A549 (cell line): ENCODE measurements at regions not wholly inside any gene's neighbourhood (a gene's known extent, or its start where the extent isn't known, plus 50 kb on each side); places are given as distances from the start of the nearest gene placed in this dataset.

Experiments used
- BHLHE40 ChIP-seq: IDR thresholded peaks from 2 replicates; pipeline ENCODE4 v1.6.1; 2012; ENCODE audit warnings: low read depth, low read length, inconsistent platforms
- CEBPB ChIP-seq, 2 experiments: fragments of >200 bp in 1 of 2; sonication (Bioruptor Twin) in 1 of 2; formaldehyde crosslinking in 1 of 2; IDR thresholded peaks; 2 replicates each; pipeline ENCODE4 v1.6.1; 2012 to 2016
- CHD2 ChIP-seq: fragments of 150-350 bp; IDR thresholded peaks from 2 replicates; pipeline ENCODE4 v1.6.1; 2014; ENCODE audit warnings: low read length; ENCODE audit not compliant: partially characterized antibody
- ELK1 ChIP-seq: fragments of 150-350 bp; IDR thresholded peaks from 2 replicates; pipeline ENCODE4 v1.6.1; 2014; ENCODE audit warnings: low read depth, mild to moderate bottlenecking, low read length
- EP300 ChIP-seq, 2 experiments: fragments of >200 bp; sonication (Bioruptor Twin); formaldehyde crosslinking; IDR thresholded peaks; 2 replicates in 1 of 2; 3 replicates in 1 of 2; pipeline ENCODE4 v1.6.1; 2016 to 2017
- JUNB ChIP-seq: fragments of >200 bp; sonication (Bioruptor Twin); formaldehyde crosslinking; IDR thresholded peaks from 2 replicates; pipeline ENCODE4 v1.6.1; 2016
- KDM1A ChIP-seq: fragments of 200-600 bp; sonication (generic); IDR thresholded peaks from 2 replicates; pipeline ENCODE4 v1.6.1; 2016; ENCODE audit warnings: low read depth, mild to moderate bottlenecking
- MAX ChIP-seq: IDR thresholded peaks from 2 replicates; pipeline ENCODE4 v1.6.1; 2012
- POLR2A ChIP-seq: IDR thresholded peaks from 2 replicates; pipeline ENCODE4 v1.6.1; 2012; ENCODE audit warnings: mild to moderate bottlenecking, low read length
- RFX5 ChIP-seq: fragments of 450-650 bp; IDR thresholded peaks from 2 replicates; pipeline ENCODE4 v1.7.1; 2014; ENCODE audit warnings: antibody characterized with exemption, mild to moderate bottlenecking, moderate library complexity
- SMC3 ChIP-seq: fragments of >200 bp; sonication (Bioruptor Twin); formaldehyde crosslinking; IDR thresholded peaks from 3 replicates; pipeline ENCODE4 v1.6.1; 2018; ENCODE audit warnings: inconsistent platforms
- ZNF302 ChIP-seq: fragments of 250-450 bp; sonication (Bioruptor Pico); IDR thresholded peaks from 2 replicates; pipeline ENCODE4 v1.9.0; 2021; ENCODE audit warnings: inconsistent platforms, mild to moderate bottlenecking, moderate library complexity
- TF ChIP-seq, protein P1 (sequence below): fragments of >200 bp; sonication (Bioruptor Twin); formaldehyde crosslinking; IDR thresholded peaks from 3 replicates; pipeline ENCODE4 v1.5.1; 2016
- TF ChIP-seq, protein P2 (sequence below): fragments of 200-600 bp; sonication (generic); IDR thresholded peaks from 2 replicates; pipeline ENCODE4 v1.6.1; 2016; ENCODE audit warnings: antibody characterized with exemption, mild to moderate bottlenecking, moderate library complexity

GRCh38 chr4:43133566-43133965 is 241.1 kb downstream of the GRXCR1 start:
- TF ChIP-seq, protein P1, sequence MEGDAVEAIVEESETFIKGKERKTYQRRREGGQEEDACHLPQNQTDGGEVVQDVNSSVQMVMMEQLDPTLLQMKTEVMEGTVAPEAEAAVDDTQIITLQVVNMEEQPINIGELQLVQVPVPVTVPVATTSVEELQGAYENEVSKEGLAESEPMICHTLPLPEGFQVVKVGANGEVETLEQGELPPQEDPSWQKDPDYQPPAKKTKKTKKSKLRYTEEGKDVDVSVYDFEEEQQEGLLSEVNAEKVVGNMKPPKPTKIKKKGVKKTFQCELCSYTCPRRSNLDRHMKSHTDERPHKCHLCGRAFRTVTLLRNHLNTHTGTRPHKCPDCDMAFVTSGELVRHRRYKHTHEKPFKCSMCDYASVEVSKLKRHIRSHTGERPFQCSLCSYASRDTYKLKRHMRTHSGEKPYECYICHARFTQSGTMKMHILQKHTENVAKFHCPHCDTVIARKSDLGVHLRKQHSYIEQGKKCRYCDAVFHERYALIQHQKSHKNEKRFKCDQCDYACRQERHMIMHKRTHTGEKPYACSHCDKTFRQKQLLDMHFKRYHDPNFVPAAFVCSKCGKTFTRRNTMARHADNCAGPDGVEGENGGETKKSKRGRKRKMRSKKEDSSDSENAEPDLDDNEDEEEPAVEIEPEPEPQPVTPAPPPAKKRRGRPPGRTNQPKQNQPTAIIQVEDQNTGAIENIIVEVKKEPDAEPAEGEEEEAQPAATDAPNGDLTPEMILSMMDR: no peak
- no peak for TF ChIP-seq ZNF302 (CRISPR knock-in tag)
- no peak for TF ChIP-seq SMC3
- TF ChIP-seq ELK1: no peak
- no peak for TF ChIP-seq JUNB
- no peak for TF ChIP-seq EP300 (IDR thresholded peaks at IDR 0.05)
- TF ChIP-seq, protein P2, sequence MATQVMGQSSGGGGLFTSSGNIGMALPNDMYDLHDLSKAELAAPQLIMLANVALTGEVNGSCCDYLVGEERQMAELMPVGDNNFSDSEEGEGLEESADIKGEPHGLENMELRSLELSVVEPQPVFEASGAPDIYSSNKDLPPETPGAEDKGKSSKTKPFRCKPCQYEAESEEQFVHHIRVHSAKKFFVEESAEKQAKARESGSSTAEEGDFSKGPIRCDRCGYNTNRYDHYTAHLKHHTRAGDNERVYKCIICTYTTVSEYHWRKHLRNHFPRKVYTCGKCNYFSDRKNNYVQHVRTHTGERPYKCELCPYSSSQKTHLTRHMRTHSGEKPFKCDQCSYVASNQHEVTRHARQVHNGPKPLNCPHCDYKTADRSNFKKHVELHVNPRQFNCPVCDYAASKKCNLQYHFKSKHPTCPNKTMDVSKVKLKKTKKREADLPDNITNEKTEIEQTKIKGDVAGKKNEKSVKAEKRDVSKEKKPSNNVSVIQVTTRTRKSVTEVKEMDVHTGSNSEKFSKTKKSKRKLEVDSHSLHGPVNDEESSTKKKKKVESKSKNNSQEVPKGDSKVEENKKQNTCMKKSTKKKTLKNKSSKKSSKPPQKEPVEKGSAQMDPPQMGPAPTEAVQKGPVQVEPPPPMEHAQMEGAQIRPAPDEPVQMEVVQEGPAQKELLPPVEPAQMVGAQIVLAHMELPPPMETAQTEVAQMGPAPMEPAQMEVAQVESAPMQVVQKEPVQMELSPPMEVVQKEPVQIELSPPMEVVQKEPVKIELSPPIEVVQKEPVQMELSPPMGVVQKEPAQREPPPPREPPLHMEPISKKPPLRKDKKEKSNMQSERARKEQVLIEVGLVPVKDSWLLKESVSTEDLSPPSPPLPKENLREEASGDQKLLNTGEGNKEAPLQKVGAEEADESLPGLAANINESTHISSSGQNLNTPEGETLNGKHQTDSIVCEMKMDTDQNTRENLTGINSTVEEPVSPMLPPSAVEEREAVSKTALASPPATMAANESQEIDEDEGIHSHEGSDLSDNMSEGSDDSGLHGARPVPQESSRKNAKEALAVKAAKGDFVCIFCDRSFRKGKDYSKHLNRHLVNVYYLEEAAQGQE: no peak
- TF ChIP-seq RFX5: no peak
- TF ChIP-seq KDM1A: no peak
- no peak for TF ChIP-seq POLR2A
- TF ChIP-seq BHLHE40: no peak
- no peak for TF ChIP-seq CEBPB (IDR thresholded peaks at IDR 0.05)
- TF ChIP-seq CHD2: no peak
- TF ChIP-seq MAX: no peak
